HG03175 (cell line): ENCODE measurements at regions not wholly inside any gene's neighbourhood (a gene's known extent, or its start where the extent isn't known, plus 50 kb on each side); places are given as distances from the start of the nearest gene placed in this dataset.
"Not testable (repeated sequence)": the region's sequence is repeated elsewhere in the genome, so short reads cannot be mapped to it uniquely, and the experiment has no call there.

ENCODE experiments used
- ATAC-seq: cut with Tn5 transposase; IDR thresholded peaks from one replicate; pipeline ENCODE4 v1.9.1; 2021; ENCODE audit warnings: mild to moderate bottlenecking, moderate library complexity; ENCODE audit not compliant: unreplicated experiment

GRCh38 chr4:117661091-117662072 lies 372.9 kb upstream of the NDST3 start:
- no peak for ATAC-seq

- ATAC-seq = no peak
Measured at GRCh38 chr4:117664706-117665444, 369.4 kb upstream of the NDST3 start.

- ATAC-seq = no peak
Measured at GRCh38 chr4:117676153-117676552, 358.1 kb upstream of the NDST3 start.

GRCh38 chr4:117678861-117679260 lies 355.4 kb upstream of the NDST3 start:
- ATAC-seq = no peak

GRCh38 chr4:117691572-117692351 lies 342.5 kb upstream of the NDST3 start:
- no peak for ATAC-seq

- no peak for ATAC-seq
Measured at GRCh38 chr4:117692538-117692937, 341.7 kb upstream of the NDST3 start.

GRCh38 chr4:117699595-117699994 lies 334.7 kb upstream of the NDST3 start:
- no peak for ATAC-seq

- peak; percentile 62 for ATAC-seq
Measured at GRCh38 chr4:117700111-117700892, 334.0 kb upstream of the NDST3 start.

GRCh38 chr4:117702353-117702752 lies 331.9 kb upstream of the NDST3 start:
- no peak for ATAC-seq

GRCh38 chr4:117704721-117705120 lies 329.6 kb upstream of the NDST3 start:
- ATAC-seq = no peak

- ATAC-seq = no peak
Measured at GRCh38 chr4:117740736-117741135, 293.6 kb upstream of the NDST3 start.

- not testable (repeated sequence) for ATAC-seq
Measured at GRCh38 chr4:117745379-117745778, 288.9 kb upstream of the NDST3 start.

- no peak for ATAC-seq
Measured at GRCh38 chr4:117755438-117755837, 278.8 kb upstream of the NDST3 start.

GRCh38 chr4:117768610-117769009 lies 265.7 kb upstream of the NDST3 start:
- no peak for ATAC-seq

GRCh38 chr4:117770269-117771102 lies 263.8 kb upstream of the NDST3 start:
- no peak for ATAC-seq

GRCh38 chr4:117771647-117772337 lies 262.5 kb upstream of the NDST3 start:
- ATAC-seq = no peak

- no peak for ATAC-seq
Measured at GRCh38 chr4:117773064-117773936, 261.0 kb upstream of the NDST3 start.

GRCh38 chr4:117777721-117778120 lies 256.6 kb upstream of the NDST3 start:
- ATAC-seq = no peak
